A549 (cell line): ENCODE measurements at regions not wholly inside any gene's neighbourhood (a gene's known extent, or its start where the extent isn't known, plus 50 kb on each side); places are given as distances from the start of the nearest gene placed in this dataset.

Experiments
- ATAC-seq, 2 experiments: fragments of 200-7000 bp in 1 of 2; fragments of >200 bp in 1 of 2; cut with Nextera tagmentation in 1 of 2; cut with Tn5 transposase in 1 of 2; 3 replicates each; pipeline versions ENCODE4 v1.8.0 to v1.9.1; 2018 to 2020; ENCODE audit warnings: mild to moderate bottlenecking in 1 of 2, moderate library complexity in 1 of 2
- CTCF ChIA-PET: fragments of 300-600 bp; sonication (Branson Sonifier 250); formaldehyde crosslinking; extraction: SDS; loops from one replicate; lab custom pipeline; 2021; ENCODE audit warnings: antibody characterized with exemption, inconsistent platforms; lab: Yijun Ruan, JAX
- POLR2A ChIA-PET: fragments of 350-600 bp; formaldehyde crosslinking; extraction: SDS; loops from one replicate; lab custom pipeline; 2021; ENCODE audit warnings: antibody characterized with exemption, inconsistent platforms; lab: Yijun Ruan, JAX
- DNase-seq, 2 experiments: peaks; one replicate each; pipeline versions ENCODE4 v3.0.0 to v3.0.0-alpha.2; 2011 to 2016; ENCODE audit warnings: low read depth in 1 of 2, low spot score in 1 of 2
- FAIRE-seq: peaks from 2 replicates; lab custom pipeline; 2011; peaks lifted over from hg19 to GRCh38; lab: Jason Lieb, UNC
- H3K27ac ChIP-seq, 2 experiments: fragments of >200 bp; sonication (Bioruptor Twin); formaldehyde crosslinking; 3 replicates each; pipeline ENCODE4 v1.5.1; 2016 to 2017
- H3K4me1 ChIP-seq: fragments of >200 bp; sonication (Bioruptor Twin); formaldehyde crosslinking; 3 replicates; pipeline ENCODE4 v1.6.1; 2016
- H3K4me2 ChIP-seq: fragments of >200 bp; sonication (Bioruptor Twin); formaldehyde crosslinking; 3 replicates; pipeline ENCODE4 v1.6.1; 2016
- H3K4me3 ChIP-seq: fragments of >200 bp; sonication (Bioruptor Twin); formaldehyde crosslinking; 3 replicates; pipeline ENCODE4 v1.5.1; 2016
- H3K9me3 ChIP-seq: fragments of >200 bp; sonication (Bioruptor Twin); formaldehyde crosslinking; 3 replicates; pipeline ENCODE4 v1.6.1; 2016
- BHLHE40 ChIP-seq: IDR thresholded peaks from 2 replicates; pipeline ENCODE4 v1.6.1; 2012; ENCODE audit warnings: low read depth, low read length, inconsistent platforms
- CBX8 ChIP-seq: fragments of 200-600 bp; sonication (generic); IDR thresholded peaks from 2 replicates; pipeline ENCODE4 v1.6.1; 2016
- EHMT2 ChIP-seq: fragments of 200-600 bp; sonication (generic); IDR thresholded peaks from 2 replicates; pipeline ENCODE4 v1.6.1; 2016; ENCODE audit warnings: antibody characterized with exemption, low read depth, mild to moderate bottlenecking, moderate library complexity
- ELK1 ChIP-seq: fragments of 150-350 bp; IDR thresholded peaks from 2 replicates; pipeline ENCODE4 v1.6.1; 2014; ENCODE audit warnings: low read depth, mild to moderate bottlenecking, low read length
- HDAC2 ChIP-seq: fragments of 200-600 bp; sonication (generic); IDR thresholded peaks from 2 replicates; pipeline ENCODE4 v1.6.1; 2016
- HEYL ChIP-seq: fragments of 250-450 bp; sonication (Bioruptor Pico); IDR thresholded peaks from 2 replicates; pipeline ENCODE4 v1.8.0; 2021; ENCODE audit warnings: mild to moderate bottlenecking, moderate library complexity
- HOXA7 ChIP-seq: fragments of 250-450 bp; sonication (Bioruptor Pico); IDR thresholded peaks from 2 replicates; pipeline ENCODE4 v1.5.0; 2020; ENCODE audit warnings: mild to moderate bottlenecking, moderate library complexity
- HOXB5 ChIP-seq: fragments of 250-450 bp; sonication (Bioruptor Pico); IDR thresholded peaks from 2 replicates; pipeline ENCODE4 v1.5.0; 2020; ENCODE audit warnings: mild to moderate bottlenecking, moderate library complexity
- JUN ChIP-seq, 2 experiments: fragments of >200 bp; sonication (Bioruptor Twin); formaldehyde crosslinking; IDR thresholded peaks; 2 replicates in 1 of 2; 3 replicates in 1 of 2; pipeline ENCODE4 v1.6.1; 2016 to 2017
- JUNB ChIP-seq: fragments of >200 bp; sonication (Bioruptor Twin); formaldehyde crosslinking; IDR thresholded peaks from 2 replicates; pipeline ENCODE4 v1.6.1; 2016
- KDM1A ChIP-seq: fragments of 200-600 bp; sonication (generic); IDR thresholded peaks from 2 replicates; pipeline ENCODE4 v1.6.1; 2016; ENCODE audit warnings: low read depth, mild to moderate bottlenecking
- MAFK ChIP-seq: fragments of 450-650 bp; IDR thresholded peaks from 2 replicates; pipeline ENCODE4 v1.6.1; 2014; ENCODE audit not compliant: partially characterized antibody
- NFE2L2 ChIP-seq: fragments of 150-350 bp; conservative IDR thresholded peaks from 2 replicates; pipeline ENCODE4 v1.6.1; 2014; ENCODE audit warnings: low read length
- NPAS2 ChIP-seq: fragments of 250-450 bp; sonication (Bioruptor Pico); IDR thresholded peaks from 2 replicates; pipeline ENCODE4 v1.8.0; 2022; ENCODE audit warnings: mild to moderate bottlenecking, moderate library complexity, borderline replicate concordance
- NR3C1 ChIP-seq: fragments of >200 bp; sonication (Bioruptor Twin); formaldehyde crosslinking; IDR thresholded peaks from 3 replicates; pipeline ENCODE4 v1.6.1; 2017
- PBX3 ChIP-seq: IDR thresholded peaks from 2 replicates; pipeline ENCODE4 v1.6.1; 2012
- POLR2AphosphoS2 ChIP-seq: conservative IDR thresholded peaks from 2 replicates; pipeline ENCODE4 v1.6.1; 2012; ENCODE audit warnings: low read length, improper control_type of control experiment, inconsistent platforms
- RAD21 ChIP-seq, 2 experiments: fragments of >200 bp in 1 of 2; sonication (Bioruptor Twin) in 1 of 2; formaldehyde crosslinking in 1 of 2; IDR thresholded peaks in 1 of 2; conservative IDR thresholded peaks in 1 of 2; 2 replicates in 1 of 2; 3 replicates in 1 of 2; pipeline ENCODE4 v1.6.1; 2012 to 2018; ENCODE audit warnings: inconsistent platforms in 1 of 2
- RCOR1 ChIP-seq: fragments of 150-350 bp; IDR thresholded peaks from 2 replicates; pipeline ENCODE4 v1.6.1; 2014; ENCODE audit warnings: antibody characterized with exemption, low read length, low read depth
- RNF2 ChIP-seq: fragments of 200-600 bp; sonication (generic); IDR thresholded peaks from 2 replicates; pipeline ENCODE4 v1.6.1; 2016; ENCODE audit warnings: low read depth, mild to moderate bottlenecking, antibody characterized with exemption, moderate library complexity, borderline replicate concordance
- SMC3 ChIP-seq: fragments of >200 bp; sonication (Bioruptor Twin); formaldehyde crosslinking; IDR thresholded peaks from 3 replicates; pipeline ENCODE4 v1.6.1; 2018; ENCODE audit warnings: inconsistent platforms
- SREBF2 ChIP-seq: fragments of 450-650 bp; IDR thresholded peaks from 2 replicates; pipeline ENCODE4 v1.6.1; 2014; ENCODE audit warnings: mild to moderate bottlenecking, moderate library complexity
- TP53 ChIP-seq: fragments of 250-450 bp; sonication (Bioruptor Pico); IDR thresholded peaks from 2 replicates; pipeline ENCODE4 v1.5.0; 2021; ENCODE audit warnings: mild to moderate bottlenecking, moderate library complexity
- ZC3H11A ChIP-seq: fragments of 450-650 bp; IDR thresholded peaks from 2 replicates; pipeline ENCODE4 v1.6.1; 2014; ENCODE audit warnings: antibody characterized with exemption, mild to moderate bottlenecking
- ZSCAN20 ChIP-seq: fragments of 250-450 bp; sonication (Bioruptor Pico); IDR thresholded peaks from 2 replicates; pipeline ENCODE4 v1.8.0; 2022; ENCODE audit warnings: mild to moderate bottlenecking, moderate library complexity
- WGBS: methylation state at CpG from one replicate; pipeline ENCODE4 v1.1.6; 2017; ENCODE audit errors: missing lambda C conversion rate; 5-methylcytosine and 5-hydroxymethylcytosine counted together
- TF ChIP-seq, protein P1 (sequence below): fragments of 250-450 bp; sonication (Bioruptor Pico); IDR thresholded peaks from 2 replicates; pipeline ENCODE4 v1.5.0; 2021; ENCODE audit warnings: mild to moderate bottlenecking, moderate library complexity, borderline replicate concordance
- TF ChIP-seq, protein P2 (sequence below): fragments of 450-650 bp; IDR thresholded peaks from 2 replicates; pipeline ENCODE4 v1.6.1; 2014; ENCODE audit warnings: antibody characterized with exemption
- TF ChIP-seq, protein P3 (sequence below): IDR thresholded peaks from 2 replicates; pipeline ENCODE4 v1.6.1; 2012

DNA sequence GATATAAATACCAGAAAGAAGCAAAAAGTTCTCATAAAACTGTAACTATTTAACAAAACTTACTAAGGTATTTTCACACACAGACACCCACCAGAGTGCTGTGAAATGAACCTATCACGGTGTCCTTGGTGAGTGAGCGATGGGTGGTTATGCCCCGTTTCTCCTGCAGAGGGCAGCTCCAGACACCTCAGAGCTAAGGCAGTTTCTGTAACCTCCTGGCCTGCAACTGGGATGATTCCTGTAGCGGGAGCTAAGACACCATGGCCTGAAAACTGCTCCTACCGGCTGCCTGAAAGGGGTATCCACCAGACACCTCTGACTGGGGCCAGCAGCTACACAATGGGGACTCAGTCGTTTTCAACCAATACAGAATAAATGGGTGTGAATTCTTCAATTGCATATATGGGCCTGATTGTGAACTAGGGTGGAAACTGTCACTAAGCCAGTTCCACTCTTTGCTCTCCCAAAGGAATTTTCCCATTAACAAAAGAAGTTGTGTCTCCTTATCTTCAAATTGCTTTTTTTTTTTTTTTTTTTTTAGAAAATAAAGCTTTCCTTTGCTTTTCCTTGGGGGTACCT lies 2375.8 kb upstream of the TENM3 start (continued):
- TF ChIP-seq, protein P1, sequence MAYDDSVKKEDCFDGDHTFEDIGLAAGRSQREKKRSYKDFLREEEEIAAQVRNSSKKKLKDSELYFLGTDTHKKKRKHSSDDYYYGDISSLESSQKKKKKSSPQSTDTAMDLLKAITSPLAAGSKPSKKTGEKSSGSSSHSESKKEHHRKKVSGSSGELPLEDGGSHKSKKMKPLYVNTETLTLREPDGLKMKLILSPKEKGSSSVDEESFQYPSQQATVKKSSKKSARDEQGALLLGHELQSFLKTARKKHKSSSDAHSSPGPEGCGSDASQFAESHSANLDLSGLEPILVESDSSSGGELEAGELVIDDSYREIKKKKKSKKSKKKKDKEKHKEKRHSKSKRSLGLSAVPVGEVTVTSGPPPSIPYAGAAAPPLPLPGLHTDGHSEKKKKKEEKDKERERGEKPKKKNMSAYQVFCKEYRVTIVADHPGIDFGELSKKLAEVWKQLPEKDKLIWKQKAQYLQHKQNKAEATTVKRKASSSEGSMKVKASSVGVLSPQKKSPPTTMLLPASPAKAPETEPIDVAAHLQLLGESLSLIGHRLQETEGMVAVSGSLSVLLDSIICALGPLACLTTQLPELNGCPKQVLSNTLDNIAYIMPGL (CRISPR knock-in tag) = no peak
- TF ChIP-seq RCOR1 (no peak), RAD21 (conservative IDR thresholded peaks at IDR 0.05 in 1 of 2, IDR thresholded peaks at IDR 0.05 in 1 of 2) (peak; percentile 32 to 55; a peak in 3 of 5 replicates), HOXB5 (CRISPR knock-in tag) (no peak), ZC3H11A (no peak), HOXA7 (CRISPR knock-in tag) (no peak), HDAC2 (no peak), MAFK (no peak), EHMT2 (no peak), SMC3 (peak; percentile 27; the same call in 1 of the 3 replicates)
- TF ChIP-seq, protein P2, sequence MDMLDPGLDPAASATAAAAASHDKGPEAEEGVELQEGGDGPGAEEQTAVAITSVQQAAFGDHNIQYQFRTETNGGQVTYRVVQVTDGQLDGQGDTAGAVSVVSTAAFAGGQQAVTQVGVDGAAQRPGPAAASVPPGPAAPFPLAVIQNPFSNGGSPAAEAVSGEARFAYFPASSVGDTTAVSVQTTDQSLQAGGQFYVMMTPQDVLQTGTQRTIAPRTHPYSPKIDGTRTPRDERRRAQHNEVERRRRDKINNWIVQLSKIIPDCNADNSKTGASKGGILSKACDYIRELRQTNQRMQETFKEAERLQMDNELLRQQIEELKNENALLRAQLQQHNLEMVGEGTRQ = no peak
- TF ChIP-seq, all 56 proteins: peak for 3

- WGBS = 0% methylated on average over 1 of the region's 1 CpG
- FAIRE-seq (no peak), DNase-seq (no peak), ATAC-seq (no peak)
- CTCF ChIA-PET = interaction anchor here (0.6 kb wide), 1 partner anchor 74 kb away, joined by 3 read pairs; no protein-coding TSS in a partner anchor
- Histone ChIP-seq H3K4me2 (no peak overlapping the region), H3K9me3 (no peaks in the 10 kb centered on the region), H3K4me3 (no peak overlapping the region), H3K4me1 (no peaks in the 10 kb centered on the region), H3K27ac (no peak overlapping the region)
- TF ChIP-seq, protein P3, sequence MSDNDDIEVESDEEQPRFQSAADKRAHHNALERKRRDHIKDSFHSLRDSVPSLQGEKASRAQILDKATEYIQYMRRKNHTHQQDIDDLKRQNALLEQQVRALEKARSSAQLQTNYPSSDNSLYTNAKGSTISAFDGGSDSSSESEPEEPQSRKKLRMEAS = no peak
- TF ChIP-seq BHLHE40 (no peak), CBX8 (no peak), KDM1A (no peak), ZSCAN20 (CRISPR knock-in tag) (no peak), SREBF2 (no peak), NPAS2 (no peak), ELK1 (no peak), EHMT2 (no peak), RAD21 (conservative IDR thresholded peaks at IDR 0.05 in 1 of 2, IDR thresholded peaks at IDR 0.05 in 1 of 2) (no peak), NR3C1 (no peak)
- POLR2A ChIA-PET = no interaction called here
Measured at GRCh38 chr4:179871726-179872125, 2371.5 kb upstream of the TENM3 start.

DNA sequence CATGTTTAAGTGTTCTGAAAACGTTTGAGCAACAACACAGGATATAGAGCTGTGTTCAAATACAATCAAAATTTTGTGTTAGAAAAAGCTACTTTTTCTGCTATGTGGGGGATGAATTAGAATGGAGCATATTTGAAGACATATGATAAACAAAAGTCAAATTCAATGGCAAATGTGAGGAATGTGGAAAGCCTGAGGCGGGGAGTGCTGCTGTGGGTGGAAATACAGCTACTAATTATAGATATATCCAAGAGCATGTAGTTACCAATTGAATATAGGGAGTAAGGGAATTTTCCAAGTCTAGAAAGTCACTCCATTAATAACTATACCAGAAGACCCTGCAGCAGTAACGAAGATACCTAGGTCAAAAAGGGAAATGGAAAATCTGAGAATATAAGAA lies 2370.4 kb upstream of the TENM3 start:
- POLR2A ChIA-PET = no interaction called here
- no peak overlapping the region for H3K4me3 ChIP-seq
- CTCF ChIA-PET = no interaction called here
- no peak overlapping the region for H3K4me2 ChIP-seq
- H3K9me3 ChIP-seq = no peaks in the 10 kb centered on the region
- DNase-seq = no peak
- TF ChIP-seq JUN (IDR thresholded peaks at IDR 0.05) = no peak
- TF ChIP-seq, protein P1 (CRISPR knock-in tag) = no peak
- TF ChIP-seq PBX3 = no peak
- TF ChIP-seq RNF2 = no peak
- TF ChIP-seq JUNB = no peak
- no peak for TF ChIP-seq TP53 (CRISPR knock-in tag)
- no peak for TF ChIP-seq ZSCAN20 (CRISPR knock-in tag)
- TF ChIP-seq POLR2AphosphoS2 = no peak
- TF ChIP-seq NFE2L2 = no peak
- no peak for TF ChIP-seq HEYL (CRISPR knock-in tag)
- TF ChIP-seq, all 56 proteins: peak for 0
- no peak overlapping the region for H3K27ac ChIP-seq
- FAIRE-seq (no peak), ATAC-seq (no peak)
- H3K4me1 ChIP-seq = no peaks in the 10 kb centered on the region
- WGBS = 0% methylated on average over 3 of the region's 3 CpGs
